ENCODE measurements at regions not wholly inside any gene's neighbourhood (a gene's known extent, or its start where the extent isn't known, plus 50 kb on each side); places are given as distances from the start of the nearest gene placed in this dataset.
"Not testable (repeated sequence)": the region's sequence is repeated elsewhere in the genome, so short reads cannot be mapped to it uniquely, and the experiment has no call there.

GRCh38 chr12:105658389-105658788, 327.9 kb downstream of the C12orf75 start:
- no peak overlapping the region for H3K4me3 ChIP-seq (ENCODE audit: low read depth, low read length)
- no peak for TF ChIP-seq CTCF (IDR thresholded peaks at IDR 0.05; ENCODE audit: insufficient read depth, low read length, poor library complexity, severe bottlenecking)
- no peak for DNase-seq (ENCODE audit: low read depth)
- H3K27me3 ChIP-seq (ENCODE audit: control insufficient read depth, insufficient read depth, low read length): no peaks in the 10 kb centered on the region
- no peaks in the 10 kb centered on the region for H3K36me3 ChIP-seq (ENCODE audit: control insufficient read depth, insufficient read depth, low read length)

- Histone ChIP-seq H3K36me3 (ENCODE audit: control insufficient read depth, insufficient read depth, low read length) (no peaks in the 10 kb centered on the region), H3K4me3 (ENCODE audit: low read depth, low read length) (no peak overlapping the region), H3K27me3 (ENCODE audit: control insufficient read depth, insufficient read depth, low read length) (no peaks in the 10 kb centered on the region)
- no peak for TF ChIP-seq CTCF (IDR thresholded peaks at IDR 0.05; ENCODE audit: insufficient read depth, low read length, poor library complexity, severe bottlenecking)
- peak; percentile 14 for DNase-seq (ENCODE audit: low read depth)
These were observed 329.0 kb downstream of the C12orf75 start for GRCh38 chr12:105659355-105660075.

- DNase-seq (ENCODE audit: low read depth); H3K27me3 ChIP-seq (ENCODE audit: control insufficient read depth, insufficient read depth, low read length); H3K4me3 ChIP-seq (ENCODE audit: low read depth, low read length); H3K36me3 ChIP-seq (ENCODE audit: control insufficient read depth, insufficient read depth, low read length): not testable (repeated sequence)
These were observed 334.3 kb downstream of the C12orf75 start for GRCh38 chr12:105664765-105665164.

GRCh38 chr12:105665366-105665765, 334.9 kb downstream of the C12orf75 start:
- no peak for DNase-seq (ENCODE audit: low read depth)
- no peak for TF ChIP-seq CTCF (IDR thresholded peaks at IDR 0.05; ENCODE audit: insufficient read depth, low read length, poor library complexity, severe bottlenecking)
- Histone ChIP-seq H3K4me3 (ENCODE audit: low read depth, low read length) (no peak overlapping the region), H3K27me3 (ENCODE audit: control insufficient read depth, insufficient read depth, low read length) (no peaks in the 10 kb centered on the region), H3K36me3 (ENCODE audit: control insufficient read depth, insufficient read depth, low read length) (no peaks in the 10 kb centered on the region)

- Histone ChIP-seq H3K27me3 (ENCODE audit: control insufficient read depth, insufficient read depth, low read length) (no peaks in the 10 kb centered on the region), H3K4me3 (ENCODE audit: low read depth, low read length) (no peak overlapping the region), H3K36me3 (ENCODE audit: control insufficient read depth, insufficient read depth, low read length) (no peaks in the 10 kb centered on the region)
- TF ChIP-seq CTCF (IDR thresholded peaks at IDR 0.05; ENCODE audit: insufficient read depth, low read length, poor library complexity, severe bottlenecking): no peak
- DNase-seq (ENCODE audit: low read depth): no peak
These were observed 337.7 kb downstream of the C12orf75 start for GRCh38 chr12:105667973-105668743.

- H3K27me3 ChIP-seq (ENCODE audit: control insufficient read depth, insufficient read depth, low read length): no peaks in the 10 kb centered on the region
- no peak for TF ChIP-seq CTCF (IDR thresholded peaks at IDR 0.05; ENCODE audit: insufficient read depth, low read length, poor library complexity, severe bottlenecking)
- DNase-seq (ENCODE audit: low read depth): no peak
- no peaks in the 10 kb centered on the region for H3K36me3 ChIP-seq (ENCODE audit: control insufficient read depth, insufficient read depth, low read length)
- no peak overlapping the region for H3K4me3 ChIP-seq (ENCODE audit: low read depth, low read length)
These were observed 340.2 kb downstream of the C12orf75 start for GRCh38 chr12:105670672-105671071.

All from kidney epithelial cell (primary cell).